ENCODE measurements at regions not wholly inside any gene's neighbourhood (a gene's known extent, or its start where the extent isn't known, plus 50 kb on each side); places are given as distances from the start of the nearest gene placed in this dataset.

- H2AFZ ChIP-seq (ENCODE audit: low read depth), result no peak overlapping the region
- no peak for TF ChIP-seq SMC3 (IDR thresholded peaks at IDR 0.05; ENCODE audit: low read depth, low read length)
- TF ChIP-seq RFX5 (IDR thresholded peaks at IDR 0.05; ENCODE audit: low read length), result no peak
- no peak for TF ChIP-seq GABPA (IDR thresholded peaks at IDR 0.05; ENCODE audit: low read depth)
- no peak for TF ChIP-seq EZH2phosphoT487 (IDR thresholded peaks at IDR 0.05; ENCODE audit: borderline replicate concordance, low read depth)
- no peak for TF ChIP-seq TAF1 (IDR thresholded peaks at IDR 0.05; ENCODE audit: borderline replicate concordance, low read depth, low read length)
- no peak for TF ChIP-seq RCOR1 (IDR thresholded peaks at IDR 0.05; ENCODE audit: low read length)
- TF ChIP-seq IRF3 (IDR thresholded peaks at IDR 0.05; ENCODE audit: low read depth, low read length), result no peak
- no peak for TF ChIP-seq POLR2AphosphoS5 (IDR thresholded peaks at IDR 0.05; ENCODE audit: low read depth, low read length)
- TF ChIP-seq EP300 (IDR thresholded peaks at IDR 0.05; ENCODE audit: borderline replicate concordance in 1 of 2, low read depth in 1 of 2, low read length in 1 of 2), result 0 out of 4 replicates have a peak, but pooled peaks of 1 of the 2 experiments have one; percentile 9
- no peak for TF ChIP-seq FOXM1 (IDR thresholded peaks at IDR 0.05; ENCODE audit: low read depth)
- TF ChIP-seq PBX3 (IDR thresholded peaks at IDR 0.05), result 0 out of 2 replicates have a peak, but pooled peaks have one; percentile 20
- TF ChIP-seq RAD21 (IDR thresholded peaks at IDR 0.05; ENCODE audit: low read length), result no peak
- TF ChIP-seq FOSL2 (IDR thresholded peaks at IDR 0.05; ENCODE audit: borderline replicate concordance, low read depth), result no peak
- TF ChIP-seq NFIC (IDR thresholded peaks at IDR 0.05; ENCODE audit: borderline replicate concordance), result no peak
- no peak for TF ChIP-seq USF2 (IDR thresholded peaks at IDR 0.05; ENCODE audit: borderline replicate concordance, low read depth, low read length)
- no peak for TF ChIP-seq FOXJ3 (CRISPR knock-in tag; IDR thresholded peaks at IDR 0.05)
- no peak for TF ChIP-seq REST (IDR thresholded peaks at IDR 0.05; ENCODE audit: low read depth, low read length)
- no peak for TF ChIP-seq YY1 (IDR thresholded peaks at IDR 0.05; ENCODE audit: low read depth)
- no peak for TF ChIP-seq MEF2A (IDR thresholded peaks at IDR 0.05; ENCODE audit: borderline replicate concordance, low read depth)
- TF ChIP-seq TCF12 (IDR thresholded peaks at IDR 0.05), result peak; percentile 23; the same call in 1 of the 2 replicates
- no peak for TF ChIP-seq CTCF (IDR thresholded peaks at IDR 0.05)
- no peak for TF ChIP-seq TEAD4 (IDR thresholded peaks at IDR 0.05; ENCODE audit: borderline replicate concordance, insufficient read depth)
- no peak for TF ChIP-seq GATA2 (CRISPR knock-in tag; IDR thresholded peaks at IDR 0.05)
- no peak for TF ChIP-seq ELF1 (IDR thresholded peaks at IDR 0.05)
- no peaks in the 10 kb centered on the region for H3K27me3 ChIP-seq (ENCODE audit: insufficient read depth)
- no peak overlapping the region for H3K27ac ChIP-seq (ENCODE audit: low read depth in 2 of 2, low read length in 1 of 2)
- ChIA-PET POLR2A (no interaction called here), CTCF (no interaction called here)
- no peaks in the 10 kb centered on the region for H3K9me2 ChIP-seq
- no peak overlapping the region for H3K4me2 ChIP-seq
- no peak overlapping the region for H3K4me3 ChIP-seq (ENCODE audit: low read depth in 2 of 2, low read length in 1 of 2)
- H3K79me2 ChIP-seq (ENCODE audit: insufficient read depth), result no peaks in the 10 kb centered on the region
- no peak overlapping the region for H3K9ac ChIP-seq
- H3K36me3 ChIP-seq (replicated peaks in 1 of 2; ENCODE audit: control insufficient read depth in 1 of 2, insufficient read depth in 2 of 2, low read length in 1 of 2), result no peaks in the 10 kb centered on the region
- no peaks in the 10 kb centered on the region for H3K9me3 ChIP-seq
- 37% methylated on average over 2 of the region's 2 CpGs for WGBS (ENCODE audit: low lambda C conversion rate)
- H4K20me1 ChIP-seq (ENCODE audit: insufficient read depth), result no peaks in the 10 kb centered on the region
- DNase-seq, result no peak
- no peaks in the 10 kb centered on the region for H3F3A ChIP-seq (replicated peaks; ENCODE audit: insufficient read depth)
- H3K4me1 ChIP-seq (ENCODE audit: control insufficient read depth in 1 of 2, insufficient read depth in 2 of 2, low read depth in 1 of 2, low read length in 1 of 2), result peaks cover 5% of the 10 kb centered on the region in 2 experiments; a peak in 3 of 4 replicates
Measured at GRCh38 chr3:161920196-161920595, 423.6 kb downstream of the OTOL1 start.
